ENCODE measurements at regions not wholly inside any gene's neighbourhood (a gene's known extent, or its start where the extent isn't known, plus 50 kb on each side); places are given as distances from the start of the nearest gene placed in this dataset.

GRCh38 chr17:22492331-22492730 is 800.0 kb downstream of the KCNJ18 start:
- H3K9me3 Mint-ChIP-seq = peaks cover 74% of the 10 kb centered on the region
- H3K4me1 Mint-ChIP-seq = no peaks in the 10 kb centered on the region
- TF ChIP-seq ZBTB43 (CRISPR knock-in tag; IDR thresholded peaks at IDR 0.05) (no peak), ETV6 (CRISPR knock-in tag; IDR thresholded peaks at IDR 0.05) (no peak), ZNF138 (CRISPR knock-in tag; conservative IDR thresholded peaks at IDR 0.05) (no peak)
- TF ChIP-seq, protein P1, sequence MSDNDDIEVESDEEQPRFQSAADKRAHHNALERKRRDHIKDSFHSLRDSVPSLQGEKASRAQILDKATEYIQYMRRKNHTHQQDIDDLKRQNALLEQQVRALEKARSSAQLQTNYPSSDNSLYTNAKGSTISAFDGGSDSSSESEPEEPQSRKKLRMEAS (CRISPR knock-in tag; IDR thresholded peaks at IDR 0.05) = no peak
- TF ChIP-seq, protein P2, sequence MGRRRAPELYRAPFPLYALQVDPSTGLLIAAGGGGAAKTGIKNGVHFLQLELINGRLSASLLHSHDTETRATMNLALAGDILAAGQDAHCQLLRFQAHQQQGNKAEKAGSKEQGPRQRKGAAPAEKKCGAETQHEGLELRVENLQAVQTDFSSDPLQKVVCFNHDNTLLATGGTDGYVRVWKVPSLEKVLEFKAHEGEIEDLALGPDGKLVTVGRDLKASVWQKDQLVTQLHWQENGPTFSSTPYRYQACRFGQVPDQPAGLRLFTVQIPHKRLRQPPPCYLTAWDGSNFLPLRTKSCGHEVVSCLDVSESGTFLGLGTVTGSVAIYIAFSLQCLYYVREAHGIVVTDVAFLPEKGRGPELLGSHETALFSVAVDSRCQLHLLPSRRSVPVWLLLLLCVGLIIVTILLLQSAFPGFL (CRISPR knock-in tag; IDR thresholded peaks at IDR 0.05; ENCODE audit: borderline replicate concordance) = no peak
- TF ChIP-seq, protein P3, sequence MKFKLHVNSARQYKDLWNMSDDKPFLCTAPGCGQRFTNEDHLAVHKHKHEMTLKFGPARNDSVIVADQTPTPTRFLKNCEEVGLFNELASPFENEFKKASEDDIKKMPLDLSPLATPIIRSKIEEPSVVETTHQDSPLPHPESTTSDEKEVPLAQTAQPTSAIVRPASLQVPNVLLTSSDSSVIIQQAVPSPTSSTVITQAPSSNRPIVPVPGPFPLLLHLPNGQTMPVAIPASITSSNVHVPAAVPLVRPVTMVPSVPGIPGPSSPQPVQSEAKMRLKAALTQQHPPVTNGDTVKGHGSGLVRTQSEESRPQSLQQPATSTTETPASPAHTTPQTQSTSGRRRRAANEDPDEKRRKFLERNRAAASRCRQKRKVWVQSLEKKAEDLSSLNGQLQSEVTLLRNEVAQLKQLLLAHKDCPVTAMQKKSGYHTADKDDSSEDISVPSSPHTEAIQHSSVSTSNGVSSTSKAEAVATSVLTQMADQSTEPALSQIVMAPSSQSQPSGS (CRISPR knock-in tag; IDR thresholded peaks at IDR 0.05; ENCODE audit: borderline replicate concordance, low read depth) = no peak
- no peak overlapping the region for H3K27ac Mint-ChIP-seq
- H3K4me3 Mint-ChIP-seq = no peak overlapping the region
- H3K27me3 Mint-ChIP-seq (ENCODE audit: low read depth) = peaks cover 8% of the 10 kb centered on the region
- ChIA-PET CTCF (no interaction called here), POLR2A (no interaction called here)
- ATAC-seq (no peak), DNase-seq (ENCODE audit: low spot score) (no peak)
- H3K36me3 Mint-ChIP-seq = peaks cover 70% of the 10 kb centered on the region

GRCh38 chr17:22496450-22496849 is 804.1 kb downstream of the KCNJ18 start:
- no peak for DNase-seq (ENCODE audit: low spot score)
- ChIA-PET POLR2A (no interaction called here), CTCF (no interaction called here)
- Mint-ChIP-seq H3K4me1 (no peaks in the 10 kb centered on the region), H3K9me3 (peaks cover 84% of the 10 kb centered on the region), H3K27ac (no peak overlapping the region), H3K4me3 (no peak overlapping the region), H3K36me3 (peaks cover 77% of the 10 kb centered on the region), H3K27me3 (ENCODE audit: low read depth) (peaks cover 11% of the 10 kb centered on the region)
- ATAC-seq = no peak
- TF ChIP-seq FOXK1 (CRISPR knock-in tag; IDR thresholded peaks at IDR 0.05) (no peak), ZBTB21 (CRISPR knock-in tag; IDR thresholded peaks at IDR 0.05; ENCODE audit: borderline replicate concordance) (no peak), ZNF138 (CRISPR knock-in tag; conservative IDR thresholded peaks at IDR 0.05) (no peak), JUN (CRISPR knock-in tag; IDR thresholded peaks at IDR 0.05) (no peak), RELA (CRISPR knock-in tag; IDR thresholded peaks at IDR 0.05; ENCODE audit: borderline replicate concordance) (no peak), ZNF396 (CRISPR knock-in tag; IDR thresholded peaks at IDR 0.05; ENCODE audit: borderline replicate concordance) (no peak), E2F1 (CRISPR knock-in tag; IDR thresholded peaks at IDR 0.05) (no peak)

GRCh38 chr17:22503322-22503899 is 811.1 kb downstream of the KCNJ18 start:
- ATAC-seq = no peak
- H3K36me3 Mint-ChIP-seq = peaks cover 77% of the 10 kb centered on the region
- POLR2A ChIA-PET = no interaction called here
- CTCF ChIA-PET = no interaction called here
- no peak for DNase-seq (ENCODE audit: low spot score)
- H3K4me1 Mint-ChIP-seq = no peaks in the 10 kb centered on the region
- H3K27me3 Mint-ChIP-seq (ENCODE audit: low read depth) = peaks cover 11% of the 10 kb centered on the region
- no peak overlapping the region for H3K27ac Mint-ChIP-seq
- peaks cover 65% of the 10 kb centered on the region for H3K9me3 Mint-ChIP-seq
- TF ChIP-seq, protein P4, sequence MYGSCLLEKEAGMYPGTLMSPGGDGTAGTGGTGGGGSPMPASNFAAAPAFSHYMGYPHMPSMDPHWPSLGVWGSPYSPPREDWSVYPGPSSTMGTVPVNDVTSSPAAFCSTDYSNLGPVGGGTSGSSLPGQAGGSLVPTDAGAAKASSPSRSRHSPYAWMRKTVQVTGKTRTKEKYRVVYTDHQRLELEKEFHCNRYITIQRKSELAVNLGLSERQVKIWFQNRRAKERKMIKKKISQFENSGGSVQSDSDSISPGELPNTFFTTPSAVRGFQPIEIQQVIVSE (CRISPR knock-in tag; IDR thresholded peaks at IDR 0.05; ENCODE audit: borderline replicate concordance) = no peak
- TF ChIP-seq ZNF423 (CRISPR knock-in tag; IDR thresholded peaks at IDR 0.05) (no peak), ZBTB21 (CRISPR knock-in tag; IDR thresholded peaks at IDR 0.05; ENCODE audit: borderline replicate concordance) (no peak)
- H3K4me3 Mint-ChIP-seq = no peak overlapping the region

All from WTC11 (cell line).